DOHH2 (cell line): ENCODE measurements at regions not wholly inside any gene's neighbourhood (a gene's known extent, or its start where the extent isn't known, plus 50 kb on each side); places are given as distances from the start of the nearest gene placed in this dataset.

ENCODE experiments used
- H3F3A ChIP-seq: fragments of 200-600 bp; sonication (generic), shearing (Covaris generic); 2 replicates; pipeline ENCODE4 v1.6.0; 2016; ENCODE audit warnings: antibody characterized with exemption, mild to moderate bottlenecking; ENCODE audit not compliant: control insufficient read depth, insufficient read depth
- H3K27ac ChIP-seq: fragments of 200-600 bp; sonication (generic); 2 replicates; pipeline ENCODE4 v1.5.1; 2014; ENCODE audit warnings: low read depth, mild to moderate bottlenecking, low read length, moderate library complexity
- H3K27me3 ChIP-seq: fragments of 200-600 bp; sonication (generic); 2 replicates; pipeline ENCODE4 v1.6.1; 2014; ENCODE audit warnings: mild to moderate bottlenecking, low read length, mixed read lengths; ENCODE audit not compliant: control insufficient read depth
- H3K36me3 ChIP-seq: fragments of 200-600 bp; sonication (generic); 2 replicates; pipeline ENCODE4 v1.6.1; 2014; ENCODE audit warnings: mild to moderate bottlenecking, low read length, moderate library complexity, mixed read lengths; ENCODE audit not compliant: control insufficient read depth
- H3K4me1 ChIP-seq: fragments of 200-600 bp; sonication (generic); 2 replicates; pipeline ENCODE4 v1.6.1; 2014; ENCODE audit warnings: mild to moderate bottlenecking, low read length, mixed read lengths; ENCODE audit not compliant: control insufficient read depth
- H3K4me2 ChIP-seq: fragments of 200-600 bp; sonication (generic); 2 replicates; pipeline ENCODE4 v1.6.0; 2014; ENCODE audit warnings: mild to moderate bottlenecking, low read length, moderate library complexity
- H3K4me3 ChIP-seq: fragments of 200-600 bp; sonication (generic); 2 replicates; pipeline ENCODE4 v1.5.1; 2014; ENCODE audit warnings: mild to moderate bottlenecking, low read length, mixed read lengths
- H3K79me2 ChIP-seq: fragments of 200-600 bp; sonication (generic); 2 replicates; pipeline ENCODE4 v1.6.1; 2014; ENCODE audit warnings: mild to moderate bottlenecking, low read length, mixed read lengths; ENCODE audit not compliant: control insufficient read depth
- H3K9me2 ChIP-seq: fragments of 200-600 bp; sonication (generic); replicated peaks from 2 replicates; pipeline ENCODE4 v1.6.1; 2014; ENCODE audit warnings: mild to moderate bottlenecking, low read length, mixed read lengths; ENCODE audit not compliant: control insufficient read depth
- H3K9me3 ChIP-seq: fragments of 200-600 bp; sonication (generic); 2 replicates; pipeline ENCODE4 v1.6.1; 2014; ENCODE audit warnings: antibody characterized with exemption, low read length, mixed read lengths; ENCODE audit not compliant: control insufficient read depth, insufficient read depth
- H4K20me1 ChIP-seq: fragments of 200-600 bp; sonication (generic); 2 replicates; pipeline ENCODE4 v1.6.0; 2014; ENCODE audit warnings: low read depth, mild to moderate bottlenecking, antibody characterized with exemption, low read length, moderate library complexity; ENCODE audit not compliant: control insufficient read depth, insufficient read depth
- CTCF ChIP-seq: fragments of 200-600 bp; sonication (generic); IDR thresholded peaks from one replicate; pipeline ENCODE4 v1.5.1; 2014; ENCODE audit warnings: antibody characterized with exemption, mild to moderate bottlenecking, low read depth, low read length; ENCODE audit not compliant: poor library complexity, severe bottlenecking
- EZH2phosphoT487 ChIP-seq: fragments of 200-600 bp; sonication (generic); IDR thresholded peaks from 2 replicates; pipeline ENCODE4 v1.6.1; 2017; ENCODE audit warnings: borderline replicate concordance, mild to moderate bottlenecking, antibody characterized with exemption, low read length, moderate library complexity, mixed read lengths

GRCh38 chr21:15170614-15171013, 105.8 kb upstream of the NRIP1 start:
- H3K4me1 ChIP-seq, result no peaks in the 10 kb centered on the region
- no peaks in the 10 kb centered on the region for H3F3A ChIP-seq

GRCh38 chr21:15171546-15171945, 106.7 kb upstream of the NRIP1 start:
- H3K4me3 ChIP-seq, result no peak overlapping the region
- no peaks in the 10 kb centered on the region for H3K4me1 ChIP-seq
- no peaks in the 10 kb centered on the region for H3K79me2 ChIP-seq
- H3K4me2 ChIP-seq, result no peak overlapping the region
- no peaks in the 10 kb centered on the region for H4K20me1 ChIP-seq
- H3F3A ChIP-seq, result no peaks in the 10 kb centered on the region
- H3K27ac ChIP-seq, result no peak overlapping the region
- no peaks in the 10 kb centered on the region for H3K36me3 ChIP-seq
- no peaks in the 10 kb centered on the region; the same call in 1 of the 2 replicates for H3K9me3 ChIP-seq
- H3K27me3 ChIP-seq, result no peaks in the 10 kb centered on the region
- H3K9me2 ChIP-seq, result no peaks in the 10 kb centered on the region
- TF ChIP-seq EZH2phosphoT487 (no peak), CTCF (no peak)

More at GRCh38 chr21:15170614-15171013, 105.8 kb upstream of the NRIP1 start:
- Histone ChIP-seq H3K27me3 (no peaks in the 10 kb centered on the region), H3K27ac (no peak overlapping the region), H3K4me3 (no peak overlapping the region), H3K9me3 (no peaks in the 10 kb centered on the region; the same call in 1 of the 2 replicates), H3K36me3 (no peaks in the 10 kb centered on the region), H3K79me2 (no peaks in the 10 kb centered on the region), H4K20me1 (no peaks in the 10 kb centered on the region), H3K9me2 (no peaks in the 10 kb centered on the region), H3K4me2 (no peak overlapping the region)
- TF ChIP-seq EZH2phosphoT487, result no peak
- no peak for TF ChIP-seq CTCF

- H3K79me2 ChIP-seq, result no peaks in the 10 kb centered on the region
- H3K9me3 ChIP-seq, result no peaks in the 10 kb centered on the region; the same call in 1 of the 2 replicates
- no peaks in the 10 kb centered on the region for H3F3A ChIP-seq
- no peak overlapping the region for H3K27ac ChIP-seq
- H3K4me3 ChIP-seq, result no peak overlapping the region
- no peaks in the 10 kb centered on the region for H4K20me1 ChIP-seq
- H3K9me2 ChIP-seq, result no peaks in the 10 kb centered on the region
- H3K4me2 ChIP-seq, result no peak overlapping the region
- H3K4me1 ChIP-seq, result no peaks in the 10 kb centered on the region
- no peaks in the 10 kb centered on the region for H3K36me3 ChIP-seq
- no peaks in the 10 kb centered on the region for H3K27me3 ChIP-seq
- TF ChIP-seq EZH2phosphoT487 (no peak), CTCF (no peak)
These were observed 108.2 kb upstream of the NRIP1 start for GRCh38 chr21:15172963-15173362.

GRCh38 chr21:15174923-15175322, 110.1 kb upstream of the NRIP1 start:
- Histone ChIP-seq H3K79me2 (no peaks in the 10 kb centered on the region), H3K4me2 (no peak overlapping the region), H3K27me3 (no peaks in the 10 kb centered on the region), H3K4me3 (no peak overlapping the region), H3K9me2 (no peaks in the 10 kb centered on the region), H3K36me3 (no peaks in the 10 kb centered on the region), H4K20me1 (no peaks in the 10 kb centered on the region), H3F3A (no peaks in the 10 kb centered on the region), H3K9me3 (no peaks in the 10 kb centered on the region), H3K27ac (no peak overlapping the region), H3K4me1 (no peaks in the 10 kb centered on the region)
- TF ChIP-seq CTCF, result no peak
- no peak for TF ChIP-seq EZH2phosphoT487
